Epidermal melanocyte (primary cell): ENCODE measurements at regions not wholly inside any gene's neighbourhood (a gene's known extent, or its start where the extent isn't known, plus 50 kb on each side); places are given as distances from the start of the nearest gene placed in this dataset.
"Not testable (repeated sequence)": the region's sequence is repeated elsewhere in the genome, so short reads cannot be mapped to it uniquely, and the experiment has no call there.

Experiments
- DNase-seq: peaks from one replicate; pipeline ENCODE4 v3.0.0; 2011; ENCODE audit warnings: low spot score; ENCODE audit not compliant: insufficient read length

DNA sequence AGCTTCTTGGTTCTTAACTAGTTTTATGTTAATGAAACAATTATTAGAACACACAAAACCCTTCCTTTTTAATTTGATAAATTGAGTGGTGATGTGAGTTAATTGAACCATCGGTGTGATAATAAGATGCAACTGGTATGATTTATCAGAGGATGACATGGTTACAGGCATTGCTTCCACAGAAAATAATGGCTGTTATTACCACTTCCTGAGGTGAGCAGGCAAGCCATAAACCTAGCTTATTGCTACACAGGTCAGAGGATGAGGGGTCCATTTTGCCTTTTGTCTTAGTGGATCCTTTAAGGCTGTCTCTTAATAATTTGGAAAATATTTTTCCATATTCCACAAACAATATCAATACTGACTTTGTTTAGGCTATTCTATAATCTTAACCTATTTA is 226.6 kb upstream of the EDNRB start:
- no peak for DNase-seq

DNA sequence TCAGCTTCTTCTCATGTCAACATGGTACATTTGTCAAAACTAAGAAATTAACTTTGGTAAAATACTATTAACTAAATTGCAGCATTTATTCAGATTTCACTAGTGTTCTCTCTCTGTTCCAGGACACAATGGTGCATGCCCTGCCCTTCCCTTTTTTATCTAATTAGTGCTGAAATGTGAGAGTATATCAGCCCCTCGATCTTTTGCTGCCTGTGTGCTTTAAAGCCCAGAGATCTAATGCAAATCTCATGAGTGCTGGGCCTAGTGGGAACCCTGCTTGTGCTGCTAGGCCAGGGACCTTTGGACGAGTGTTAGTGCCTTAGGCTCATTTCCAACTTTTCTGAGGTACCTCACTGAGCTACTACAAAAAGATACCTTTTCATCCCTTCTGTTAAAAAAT is 221.1 kb upstream of the EDNRB start:
- DNase-seq: no peak

- DNase-seq: no peak
These were observed 220.1 kb upstream of the EDNRB start for GRCh38 chr13:78138756-78139155.

GRCh38 chr13:78137404-78138142 is 218.9 kb upstream of the EDNRB start:
- peak; percentile 65 for DNase-seq

- DNase-seq: no peak
These were observed 218.3 kb upstream of the EDNRB start for GRCh38 chr13:78136966-78137365.

DNA sequence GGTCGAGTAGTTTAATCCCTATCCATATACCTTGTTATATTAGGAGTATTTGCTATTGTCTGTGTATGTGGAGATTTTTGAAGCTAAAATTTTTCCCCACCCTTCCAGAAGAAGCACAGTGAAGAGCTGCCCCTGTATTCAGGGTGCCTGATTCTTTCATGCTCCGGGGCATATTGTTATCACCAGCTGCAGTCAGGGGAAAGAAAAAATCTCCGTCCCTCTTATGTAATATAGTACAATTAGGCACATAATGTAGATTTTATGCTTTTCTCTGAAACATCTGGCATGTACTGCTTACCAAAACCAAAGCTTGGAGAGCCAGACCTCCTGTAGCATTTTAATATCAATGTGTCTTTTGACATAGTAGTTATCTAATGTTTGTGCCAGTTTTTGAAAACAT is 214.9 kb upstream of the EDNRB start:
- no peak for DNase-seq

DNA sequence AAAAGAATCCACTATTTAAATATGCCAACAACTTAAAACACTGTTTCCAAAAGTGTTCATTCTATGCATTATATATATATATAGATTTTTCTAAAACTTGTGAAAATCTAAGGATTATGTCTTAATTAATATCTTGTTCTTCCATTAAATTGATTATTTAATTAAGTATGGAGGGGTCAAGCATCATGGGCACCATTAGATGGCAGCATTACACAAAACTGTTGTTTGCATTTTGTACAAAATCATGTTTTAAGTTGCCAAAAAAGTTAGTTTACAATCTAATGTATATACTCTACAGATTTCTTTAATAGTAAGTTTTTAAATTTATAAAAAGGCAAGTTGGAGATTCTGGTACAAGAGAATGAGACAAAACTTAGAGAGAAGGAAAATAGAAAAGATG is 213.2 kb upstream of the EDNRB start:
- DNase-seq: no peak

GRCh38 chr13:78131346-78131745 is 212.7 kb upstream of the EDNRB start:
- DNase-seq: no peak

DNA sequence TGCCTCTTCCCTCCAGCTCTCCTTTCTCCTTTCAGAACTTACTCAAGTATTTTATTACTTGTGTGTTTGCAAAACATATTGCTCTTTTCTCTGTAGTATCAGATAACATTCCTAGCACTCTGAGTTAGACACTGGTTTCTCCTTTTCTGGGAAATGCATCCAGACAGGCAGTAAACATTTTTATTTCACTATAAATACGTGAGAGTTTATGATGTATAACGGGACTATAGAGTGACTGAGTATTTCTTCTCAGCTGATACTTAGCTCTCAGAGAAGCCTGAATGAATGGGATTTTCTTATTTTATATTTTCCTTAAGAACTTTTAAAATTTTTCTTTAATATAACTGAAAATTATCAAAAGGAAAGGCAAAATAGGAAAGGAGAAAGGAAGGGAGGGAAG is 211.2 kb upstream of the EDNRB start:
- no peak for DNase-seq

GRCh38 chr13:78129359-78129758 is 210.7 kb upstream of the EDNRB start:
- DNase-seq: no peak

- peak; percentile 44 for DNase-seq
These were observed 203.1 kb upstream of the EDNRB start for GRCh38 chr13:78121459-78122348.

DNA sequence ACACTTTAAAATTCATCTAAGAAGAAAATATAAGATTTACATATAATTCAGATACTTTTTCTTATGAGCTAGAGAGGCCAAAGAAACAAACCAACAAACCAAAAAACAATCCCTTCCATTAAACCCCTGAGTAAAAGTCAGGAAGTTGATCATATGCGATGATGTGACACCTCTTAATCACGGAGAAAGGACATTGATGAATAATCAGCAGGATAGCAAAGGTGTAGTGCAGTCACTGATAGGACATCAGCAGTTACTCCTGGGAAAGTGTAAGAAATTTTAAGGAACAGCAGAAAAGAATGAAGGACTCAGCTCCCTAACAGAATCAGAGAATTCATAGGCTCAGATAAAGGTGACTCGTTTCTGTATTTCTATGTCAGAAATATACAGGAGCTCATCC is 202.4 kb upstream of the EDNRB start:
- no peak for DNase-seq

- not testable (repeated sequence) for DNase-seq
These were observed 201.5 kb upstream of the EDNRB start for GRCh38 chr13:78120144-78120543.

DNA sequence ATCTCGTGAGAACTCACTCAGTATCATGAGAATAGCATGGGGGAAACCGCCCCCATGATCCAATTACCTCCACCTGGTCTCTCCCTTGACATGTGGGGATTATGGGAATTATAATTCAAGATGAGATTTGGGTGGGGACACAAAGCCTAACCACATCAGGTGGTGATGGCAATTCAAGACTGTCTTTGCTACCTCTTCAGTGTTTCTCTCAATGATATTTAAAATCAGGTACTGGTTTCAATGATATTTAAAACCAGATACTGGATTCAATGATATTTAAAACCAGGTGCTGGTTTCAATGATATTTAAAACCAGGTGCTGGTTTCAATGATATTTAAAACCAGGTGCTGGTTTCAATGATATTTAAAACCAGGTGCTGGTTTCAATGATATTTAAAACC is 198.4 kb upstream of the EDNRB start:
- not testable (repeated sequence) for DNase-seq

DNA sequence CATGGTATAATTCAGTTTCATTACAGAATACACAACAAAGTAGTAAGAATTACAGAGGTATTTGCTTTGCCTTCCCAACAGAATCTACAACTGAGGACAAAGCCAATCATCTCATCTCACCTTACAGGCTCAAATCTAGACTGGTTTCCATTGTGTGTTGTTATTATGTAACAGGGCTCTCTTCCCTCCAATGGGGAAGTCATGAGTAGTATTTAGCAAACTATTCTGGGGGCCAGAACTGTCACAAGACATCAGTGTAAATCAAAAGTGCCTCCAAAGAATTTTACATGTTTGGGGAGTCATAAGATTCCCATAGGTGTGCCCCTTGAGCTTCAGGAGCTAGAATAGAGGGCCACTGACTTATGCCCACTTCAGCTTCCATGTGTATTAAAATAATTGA is 187.0 kb upstream of the EDNRB start:
- no peak for DNase-seq

DNA sequence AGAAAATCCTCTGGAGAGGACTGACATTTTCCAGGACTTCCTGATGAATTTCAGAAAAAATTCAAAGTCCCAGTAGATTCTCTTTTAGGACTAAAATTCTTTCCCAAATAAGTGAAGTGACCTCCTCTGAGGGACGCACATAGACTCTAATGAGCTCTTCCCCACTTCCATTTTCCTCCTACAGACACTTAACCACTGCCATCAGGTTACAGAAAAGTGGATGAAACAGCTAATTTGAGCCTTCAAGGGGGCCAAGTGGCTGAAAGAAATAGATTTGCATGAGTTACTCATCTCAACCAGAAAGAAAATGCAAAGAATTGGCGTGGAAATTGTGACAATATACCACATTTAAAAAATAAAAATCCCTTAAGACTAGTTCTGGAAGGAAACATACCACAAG is 185.3 kb upstream of the EDNRB start:
- DNase-seq: no peak

- no peak for DNase-seq
These were observed 184.1 kb upstream of the EDNRB start for GRCh38 chr13:78102741-78103140.

- peak; percentile 45 for DNase-seq
These were observed 183.6 kb upstream of the EDNRB start for GRCh38 chr13:78102121-78102677.

GRCh38 chr13:78100486-78100885 is 181.9 kb upstream of the EDNRB start:
- no peak for DNase-seq

DNA sequence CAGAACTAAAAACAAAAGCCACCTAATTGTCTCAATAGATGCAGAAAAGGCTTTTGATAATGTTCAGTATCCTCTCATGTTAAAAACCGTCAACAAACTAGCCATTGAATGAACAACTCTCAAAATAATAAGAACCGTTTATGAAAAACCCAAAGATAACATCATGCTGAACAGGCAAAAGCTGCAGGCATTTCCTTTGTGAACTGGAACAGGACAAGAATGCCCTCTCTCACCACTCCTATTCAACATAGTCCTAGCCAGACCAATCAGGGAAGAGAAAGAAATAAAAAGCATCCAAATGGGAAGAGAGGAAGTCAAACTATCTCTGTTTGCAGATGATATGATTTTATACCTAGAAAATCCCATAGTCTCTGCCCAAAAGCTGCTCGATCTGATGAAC is 179.6 kb upstream of the EDNRB start:
- DNase-seq: no peak

DNA sequence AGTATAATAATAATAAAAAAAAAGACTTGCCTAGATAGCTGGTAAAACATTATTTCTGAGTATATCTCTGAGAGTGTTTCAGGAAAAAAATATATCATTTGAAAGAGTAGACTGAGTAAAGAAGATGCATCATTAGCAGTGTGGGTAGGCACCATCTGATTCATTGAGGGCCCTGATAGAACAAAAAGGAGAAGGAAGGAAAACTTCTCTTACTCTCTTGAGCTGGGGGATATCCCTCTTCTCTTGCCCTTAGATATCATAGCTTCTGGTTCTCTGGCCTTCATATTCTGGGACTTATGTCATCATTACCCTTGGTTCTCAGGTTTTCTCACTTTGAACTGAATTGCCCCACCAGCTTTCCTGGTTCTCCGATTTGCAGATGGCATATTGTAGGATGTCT is 177.6 kb upstream of the EDNRB start:
- DNase-seq: no peak

- no peak for DNase-seq
These were observed 169.5 kb upstream of the EDNRB start for GRCh38 chr13:78087966-78088678.
